ENCODE measurements at regions not wholly inside any gene's neighbourhood (a gene's known extent, or its start where the extent isn't known, plus 50 kb on each side); places are given as distances from the start of the nearest gene placed in this dataset.

DNA sequence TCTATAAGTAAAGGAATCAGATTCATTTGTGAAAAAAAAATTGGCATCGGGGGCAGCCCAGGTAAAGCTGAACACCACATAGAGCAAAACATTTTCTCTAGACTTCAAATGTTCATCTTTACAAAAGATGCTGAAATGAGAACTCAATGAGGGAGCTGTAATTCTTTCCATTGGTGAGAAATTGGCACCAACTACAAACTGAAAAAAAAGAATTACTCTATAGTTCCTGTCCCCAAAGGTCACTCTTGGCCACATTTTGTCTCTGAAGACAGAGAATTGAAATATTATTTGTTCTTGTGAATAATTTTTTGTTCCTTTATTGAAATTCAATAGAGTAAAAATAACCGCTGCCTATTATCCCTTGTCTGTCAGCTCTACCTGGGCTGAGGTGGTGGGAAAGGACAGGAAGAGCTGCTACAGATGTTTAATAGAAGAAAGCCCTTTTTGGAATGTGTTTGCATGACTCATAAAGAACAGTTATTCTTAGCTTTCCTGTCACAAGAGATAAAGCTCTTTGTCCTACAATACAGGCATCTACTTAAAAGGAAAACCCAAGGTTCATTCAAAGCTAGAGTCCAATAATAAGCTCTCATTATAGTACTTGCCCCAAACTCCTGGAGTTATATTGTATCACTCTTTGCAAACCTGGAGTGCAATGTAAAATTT lies 380.1 kb upstream of the KITLG start:
- no peak overlapping the region for H3K27ac ChIP-seq (ENCODE audit: low read depth, low read length)
- WGBS = 100% methylated on average over 2 of the region's 2 CpGs

DNA sequence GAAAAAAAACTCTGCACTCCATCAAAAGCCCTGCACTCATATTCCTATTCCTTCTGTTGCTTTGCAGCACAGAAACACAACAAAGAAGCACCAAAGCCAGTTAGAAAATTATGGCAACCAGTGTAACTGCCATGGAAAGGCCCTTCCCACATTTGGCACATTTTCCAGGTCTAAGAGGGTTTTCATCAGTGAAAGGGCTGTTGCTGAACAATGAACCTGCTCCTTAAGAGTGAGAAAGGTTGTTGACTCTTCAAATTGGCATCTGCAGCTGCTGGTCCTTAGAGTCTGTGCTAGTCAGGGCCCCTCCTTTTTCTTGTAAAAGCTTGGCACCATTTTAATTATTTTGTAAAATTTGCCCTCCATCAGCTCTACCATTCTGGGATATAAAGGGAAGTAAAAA lies 378.7 kb upstream of the KITLG start:
- Histone ChIP-seq H3K9ac (ENCODE audit: low read depth, low read length) (peak overlapping the region; percentile 5; the same call in 1 of the 2 replicates), H3K9me3 (ENCODE audit: insufficient read depth, low read depth, low read length) (no peaks in the 10 kb centered on the region), H3K27me3 (ENCODE audit: insufficient read depth, low read length) (peaks cover 16% of the 10 kb centered on the region), H3K27ac (ENCODE audit: low read depth, low read length) (peak overlapping the region; percentile 84), H3K36me3 (ENCODE audit: insufficient read depth, low read length) (no peaks in the 10 kb centered on the region), H3K4me3 (ENCODE audit: low read length) (0 out of 2 replicates have a peak overlapping the region, but pooled peaks have one; percentile 12), H3K4me1 (ENCODE audit: insufficient read depth, low read length) (peaks cover 65% of the 10 kb centered on the region)

More for the DNA sequence above, 380.1 kb upstream of the KITLG start:
- Histone ChIP-seq H3K27me3 (ENCODE audit: insufficient read depth, low read length) (peaks cover 5% of the 10 kb centered on the region), H3K9ac (ENCODE audit: low read depth, low read length) (no peak overlapping the region), H3K4me1 (ENCODE audit: insufficient read depth, low read length) (peaks cover 55% of the 10 kb centered on the region), H3K9me3 (ENCODE audit: insufficient read depth, low read depth, low read length) (no peaks in the 10 kb centered on the region), H3K4me3 (ENCODE audit: low read length) (no peak overlapping the region), H3K36me3 (ENCODE audit: insufficient read depth, low read length) (no peaks in the 10 kb centered on the region)

- peaks cover 24% of the 10 kb centered on the region for H3K27me3 ChIP-seq (ENCODE audit: insufficient read depth, low read length)
- peak overlapping the region; percentile 84 for H3K27ac ChIP-seq (ENCODE audit: low read depth, low read length)
- H3K4me1 ChIP-seq (ENCODE audit: insufficient read depth, low read length) = peaks cover 72% of the 10 kb centered on the region
- H3K9ac ChIP-seq (ENCODE audit: low read depth, low read length) = no peak overlapping the region
- no peaks in the 10 kb centered on the region for H3K36me3 ChIP-seq (ENCODE audit: insufficient read depth, low read length)
- H3K4me3 ChIP-seq (ENCODE audit: low read length) = peak overlapping the region; percentile 12; the same call in 1 of the 2 replicates
- no peaks in the 10 kb centered on the region for H3K9me3 ChIP-seq (ENCODE audit: insufficient read depth, low read depth, low read length)
These were observed 377.9 kb upstream of the KITLG start for GRCh38 chr12:88958153-88958552.

GRCh38 chr12:88957358-88957757 lies 377.1 kb upstream of the KITLG start:
- Histone ChIP-seq H3K9ac (ENCODE audit: low read depth, low read length) (no peak overlapping the region), H3K4me1 (ENCODE audit: insufficient read depth, low read length) (peaks cover 76% of the 10 kb centered on the region), H3K9me3 (ENCODE audit: insufficient read depth, low read depth, low read length) (no peaks in the 10 kb centered on the region), H3K27me3 (ENCODE audit: insufficient read depth, low read length) (peaks cover 32% of the 10 kb centered on the region), H3K4me3 (ENCODE audit: low read length) (no peak overlapping the region), H3K36me3 (ENCODE audit: insufficient read depth, low read length) (no peaks in the 10 kb centered on the region), H3K27ac (ENCODE audit: low read depth, low read length) (peak overlapping the region; percentile 54; the same call in 1 of the 2 replicates)
- WGBS = 87% methylated on average over 3 of the region's 3 CpGs

GRCh38 chr12:88955531-88955930 lies 375.3 kb upstream of the KITLG start:
- whole genome bisulfite sequencing = 97% methylated on average over 5 of the region's 5 CpGs
- H3K4me3 ChIP-seq (ENCODE audit: low read length) = no peak overlapping the region
- no peaks in the 10 kb centered on the region for H3K9me3 ChIP-seq (ENCODE audit: insufficient read depth, low read depth, low read length)
- peaks cover 40% of the 10 kb centered on the region for H3K27me3 ChIP-seq (ENCODE audit: insufficient read depth, low read length)
- no peak overlapping the region for H3K9ac ChIP-seq (ENCODE audit: low read depth, low read length)
- H3K27ac ChIP-seq (ENCODE audit: low read depth, low read length) = no peak overlapping the region
- peaks cover 85% of the 10 kb centered on the region for H3K4me1 ChIP-seq (ENCODE audit: insufficient read depth, low read length)
- H3K36me3 ChIP-seq (ENCODE audit: insufficient read depth, low read length) = no peaks in the 10 kb centered on the region

GRCh38 chr12:88953029-88953586 lies 372.8 kb upstream of the KITLG start:
- no peak overlapping the region for H3K27ac ChIP-seq (ENCODE audit: low read depth, low read length)
- no peak overlapping the region for H3K4me3 ChIP-seq (ENCODE audit: low read length)
- peaks cover 64% of the 10 kb centered on the region for H3K4me1 ChIP-seq (ENCODE audit: insufficient read depth, low read length)
- WGBS = 94% methylated on average over 9 of the region's 9 CpGs
- H3K9me3 ChIP-seq (ENCODE audit: insufficient read depth, low read depth, low read length) = no peaks in the 10 kb centered on the region
- H3K36me3 ChIP-seq (ENCODE audit: insufficient read depth, low read length) = no peaks in the 10 kb centered on the region
- H3K27me3 ChIP-seq (ENCODE audit: insufficient read depth, low read length) = peaks cover 43% of the 10 kb centered on the region
- H3K9ac ChIP-seq (ENCODE audit: low read depth, low read length) = no peak overlapping the region

- Histone ChIP-seq H3K9me3 (ENCODE audit: insufficient read depth, low read depth, low read length) (no peaks in the 10 kb centered on the region), H3K9ac (ENCODE audit: low read depth, low read length) (no peak overlapping the region), H3K4me1 (ENCODE audit: insufficient read depth, low read length) (peaks cover 59% of the 10 kb centered on the region), H3K36me3 (ENCODE audit: insufficient read depth, low read length) (no peaks in the 10 kb centered on the region), H3K27me3 (ENCODE audit: insufficient read depth, low read length) (peaks cover 43% of the 10 kb centered on the region), H3K4me3 (ENCODE audit: low read length) (no peak overlapping the region), H3K27ac (ENCODE audit: low read depth, low read length) (peak overlapping the region; percentile 70; the same call in 1 of the 2 replicates)
- 95% methylated on average over 1 of the region's 1 CpG for WGBS
These were observed 372.3 kb upstream of the KITLG start for GRCh38 chr12:88952562-88952942.

GRCh38 chr12:88951860-88952561 lies 371.7 kb upstream of the KITLG start:
- peaks cover 43% of the 10 kb centered on the region for H3K27me3 ChIP-seq (ENCODE audit: insufficient read depth, low read length)
- no peaks in the 10 kb centered on the region for H3K36me3 ChIP-seq (ENCODE audit: insufficient read depth, low read length)
- H3K4me3 ChIP-seq (ENCODE audit: low read length) = 0 out of 2 replicates have a peak overlapping the region, but pooled peaks have one; percentile 6
- H3K9me3 ChIP-seq (ENCODE audit: insufficient read depth, low read depth, low read length) = no peaks in the 10 kb centered on the region
- under 1% methylated on average over 2 of the region's 2 CpGs for WGBS
- peak overlapping the region; percentile 70 for H3K27ac ChIP-seq (ENCODE audit: low read depth, low read length)
- no peak overlapping the region for H3K9ac ChIP-seq (ENCODE audit: low read depth, low read length)
- peaks cover 56% of the 10 kb centered on the region for H3K4me1 ChIP-seq (ENCODE audit: insufficient read depth, low read length)

DNA sequence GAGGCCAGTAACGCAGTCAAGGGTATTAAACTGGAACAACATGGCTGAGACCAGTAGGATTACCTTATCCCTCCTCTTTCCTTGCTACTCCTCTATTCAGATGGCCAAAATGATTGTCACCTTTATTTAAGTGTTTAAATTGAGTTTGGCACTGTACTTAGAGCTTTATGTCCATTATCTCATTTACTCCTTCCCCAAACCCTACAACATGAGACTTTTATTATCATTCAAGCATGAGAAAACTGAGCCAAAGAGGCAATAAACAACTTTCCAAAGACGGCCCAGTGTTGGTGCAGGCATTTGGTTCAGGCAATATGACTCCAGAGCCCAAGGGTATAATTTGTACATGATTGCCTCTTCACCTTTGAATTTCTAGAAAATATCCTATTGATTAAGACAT lies 370.9 kb upstream of the KITLG start:
- Histone ChIP-seq H3K36me3 (ENCODE audit: insufficient read depth, low read length) (no peaks in the 10 kb centered on the region), H3K4me3 (ENCODE audit: low read length) (no peak overlapping the region), H3K27me3 (ENCODE audit: insufficient read depth, low read length) (peaks cover 43% of the 10 kb centered on the region), H3K9ac (ENCODE audit: low read depth, low read length) (no peak overlapping the region), H3K9me3 (ENCODE audit: insufficient read depth, low read depth, low read length) (no peaks in the 10 kb centered on the region), H3K27ac (ENCODE audit: low read depth, low read length) (no peak overlapping the region), H3K4me1 (ENCODE audit: insufficient read depth, low read length) (peaks cover 57% of the 10 kb centered on the region)
- 77% methylated on average over 2 of the region's 2 CpGs for WGBS

DNA sequence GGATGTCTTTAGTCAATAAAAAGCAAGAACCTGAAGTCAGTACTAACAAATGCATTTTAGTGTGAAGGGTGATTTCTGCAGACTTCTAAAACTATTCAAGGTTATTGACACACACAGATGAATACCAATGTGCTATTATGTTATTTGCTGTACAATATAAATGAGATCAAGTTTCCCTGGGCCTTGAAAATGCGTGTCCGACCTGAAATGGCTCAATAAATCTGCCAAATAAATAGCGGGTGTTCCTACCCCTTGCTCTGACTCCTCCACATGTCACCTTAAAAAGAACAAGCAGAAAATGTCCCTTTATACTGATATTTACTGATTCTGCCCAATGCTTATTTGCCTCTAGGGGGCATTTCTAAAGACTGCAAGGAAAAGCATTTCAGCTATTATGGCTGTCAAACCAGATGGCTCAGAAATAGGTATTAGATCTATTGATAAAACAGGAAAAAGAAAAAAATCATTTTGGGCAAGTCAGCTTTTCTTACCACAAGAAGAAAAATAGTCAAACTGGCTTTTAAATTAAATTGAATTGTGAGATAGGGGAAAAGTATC lies 367.3 kb upstream of the KITLG start:
- H3K9ac ChIP-seq (ENCODE audit: low read depth, low read length) = no peak overlapping the region
- peaks cover 13% of the 10 kb centered on the region for H3K27me3 ChIP-seq (ENCODE audit: insufficient read depth, low read length)
- no peaks in the 10 kb centered on the region for H3K36me3 ChIP-seq (ENCODE audit: insufficient read depth, low read length)
- no peaks in the 10 kb centered on the region for H3K9me3 ChIP-seq (ENCODE audit: insufficient read depth, low read depth, low read length)
- H3K4me3 ChIP-seq (ENCODE audit: low read length) = no peak overlapping the region
- WGBS = 91% methylated on average over 3 of the region's 3 CpGs
- H3K4me1 ChIP-seq (ENCODE audit: insufficient read depth, low read length) = peaks cover 43% of the 10 kb centered on the region
- H3K27ac ChIP-seq (ENCODE audit: low read depth, low read length) = no peak overlapping the region

- H3K9me3 ChIP-seq (ENCODE audit: insufficient read depth, low read depth, low read length) = no peaks in the 10 kb centered on the region
- no peak overlapping the region for H3K27ac ChIP-seq (ENCODE audit: low read depth, low read length)
- H3K36me3 ChIP-seq (ENCODE audit: insufficient read depth, low read length) = no peaks in the 10 kb centered on the region
- no peak overlapping the region for H3K9ac ChIP-seq (ENCODE audit: low read depth, low read length)
- no peak overlapping the region for H3K4me3 ChIP-seq (ENCODE audit: low read length)
- H3K4me1 ChIP-seq (ENCODE audit: insufficient read depth, low read length) = peaks cover 34% of the 10 kb centered on the region
- peaks cover 12% of the 10 kb centered on the region for H3K27me3 ChIP-seq (ENCODE audit: insufficient read depth, low read length)
- WGBS = 86% methylated on average over 5 of the region's 5 CpGs
These were observed 366.2 kb upstream of the KITLG start for GRCh38 chr12:88946372-88946997.
